Hepatocyte (in vitro differentiated cells): ENCODE measurements at regions not wholly inside any gene's neighbourhood (a gene's known extent, or its start where the extent isn't known, plus 50 kb on each side); places are given as distances from the start of the nearest gene placed in this dataset.

Experiments
- EZH2 ChIP-seq: fragments of 200-600 bp; sonication (generic); IDR thresholded peaks from 2 replicates; pipeline ENCODE4 v1.6.1; 2016; ENCODE audit warnings: antibody characterized with exemption, mild to moderate bottlenecking, borderline replicate concordance
- TF ChIP-seq, protein P1 (sequence below): fragments of 200-600 bp; sonication (generic); IDR thresholded peaks from 2 replicates; pipeline ENCODE4 v1.5.1; 2016; ENCODE audit warnings: antibody characterized with exemption, mild to moderate bottlenecking; ENCODE audit not compliant: poor library complexity

DNA sequence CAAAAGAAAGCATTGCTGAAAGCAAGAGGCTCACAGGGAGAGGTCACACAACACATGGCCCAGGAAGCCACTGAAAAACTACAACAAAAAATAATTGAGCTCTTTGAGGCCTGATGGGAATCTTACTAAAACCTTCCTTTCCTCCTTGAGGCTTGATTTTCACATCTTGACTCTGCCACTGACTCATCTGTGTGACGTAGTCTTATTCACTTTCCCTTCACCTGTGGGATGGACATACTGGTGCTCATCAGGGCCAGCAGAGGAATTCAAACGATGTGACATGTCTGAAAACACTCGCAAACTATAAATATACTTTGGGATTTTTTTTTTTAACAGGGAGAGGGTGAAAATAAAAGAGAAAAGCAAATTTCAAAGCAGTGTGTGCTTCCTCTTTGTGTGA, 78.3 kb upstream of the ASIC2 start:
- TF ChIP-seq, protein P1, sequence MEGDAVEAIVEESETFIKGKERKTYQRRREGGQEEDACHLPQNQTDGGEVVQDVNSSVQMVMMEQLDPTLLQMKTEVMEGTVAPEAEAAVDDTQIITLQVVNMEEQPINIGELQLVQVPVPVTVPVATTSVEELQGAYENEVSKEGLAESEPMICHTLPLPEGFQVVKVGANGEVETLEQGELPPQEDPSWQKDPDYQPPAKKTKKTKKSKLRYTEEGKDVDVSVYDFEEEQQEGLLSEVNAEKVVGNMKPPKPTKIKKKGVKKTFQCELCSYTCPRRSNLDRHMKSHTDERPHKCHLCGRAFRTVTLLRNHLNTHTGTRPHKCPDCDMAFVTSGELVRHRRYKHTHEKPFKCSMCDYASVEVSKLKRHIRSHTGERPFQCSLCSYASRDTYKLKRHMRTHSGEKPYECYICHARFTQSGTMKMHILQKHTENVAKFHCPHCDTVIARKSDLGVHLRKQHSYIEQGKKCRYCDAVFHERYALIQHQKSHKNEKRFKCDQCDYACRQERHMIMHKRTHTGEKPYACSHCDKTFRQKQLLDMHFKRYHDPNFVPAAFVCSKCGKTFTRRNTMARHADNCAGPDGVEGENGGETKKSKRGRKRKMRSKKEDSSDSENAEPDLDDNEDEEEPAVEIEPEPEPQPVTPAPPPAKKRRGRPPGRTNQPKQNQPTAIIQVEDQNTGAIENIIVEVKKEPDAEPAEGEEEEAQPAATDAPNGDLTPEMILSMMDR = no peak
- TF ChIP-seq EZH2 = no peak
